PC-9 (cell line): ENCODE measurements at regions not wholly inside any gene's neighbourhood (a gene's known extent, or its start where the extent isn't known, plus 50 kb on each side); places are given as distances from the start of the nearest gene placed in this dataset.

Source experiments
- BruUV-seq: library from RNA; stranded (reverse); fragments of 400-500 nt; replicated peaks from 2 replicates; lab custom pipeline; 2021; lab: Mats Ljungman, UMichigan
- CTCF ChIA-PET: fragments of 300-600 bp; sonication (Branson Sonifier 250); formaldehyde crosslinking; loops from one replicate; lab custom pipeline; 2022; ENCODE audit warnings: antibody characterized with exemption; lab: Charles Lee
- POLR2A ChIA-PET: fragments of 300-600 bp; sonication (Branson Sonifier 250); formaldehyde crosslinking; loops from one replicate; lab custom pipeline; 2022; ENCODE audit warnings: antibody characterized with exemption; ENCODE audit not compliant: unreplicated experiment; lab: Charles Lee
- DNase-seq, 2 experiments: peaks; one replicate each; pipeline versions ENCODE4 v3.0.0 to v3.0.0-alpha.2; 2015 to 2022; ENCODE audit warnings: mixed read lengths in 1 of 2
- H2AFZ ChIP-seq: fragments of 200-600 bp; sonication (generic); 2 replicates; pipeline ENCODE4 v1.8.1; 2017; ENCODE audit warnings: antibody characterized with exemption
- H3F3A ChIP-seq: fragments of 200-600 bp; sonication (generic); 2 replicates; pipeline ENCODE4 v1.8.1; 2017; ENCODE audit warnings: antibody characterized with exemption, mild to moderate bottlenecking, low read depth; ENCODE audit not compliant: insufficient read depth
- H3K27ac ChIP-seq: fragments of 200-600 bp; sonication (generic); 2 replicates; pipeline ENCODE4 v1.6.1; 2016; ENCODE audit warnings: mixed run types
- H3K27me3 ChIP-seq: fragments of 200-600 bp; sonication (generic); 2 replicates; pipeline ENCODE4 v1.6.1; 2016; ENCODE audit warnings: low read depth, mixed run types; ENCODE audit not compliant: insufficient read depth
- H3K36me3 ChIP-seq: fragments of 200-600 bp; sonication (generic); 2 replicates; pipeline ENCODE4 v1.6.1; 2016; ENCODE audit warnings: low read depth, mixed run types
- H3K4me1 ChIP-seq: fragments of 200-600 bp; sonication (generic); replicated peaks from 2 replicates; pipeline ENCODE4 v1.6.1; 2016; ENCODE audit warnings: mixed run types; ENCODE audit not compliant: insufficient read depth
- H3K4me2 ChIP-seq: fragments of 200-600 bp; sonication (generic); 2 replicates; pipeline ENCODE4 v1.6.1; 2017; ENCODE audit warnings: mixed run types
- H3K4me3 ChIP-seq: fragments of 200-600 bp; sonication (generic); 2 replicates; pipeline ENCODE4 v1.6.1; 2016; ENCODE audit warnings: mixed run types
- H3K79me2 ChIP-seq: fragments of 200-600 bp; sonication (generic); 2 replicates; pipeline ENCODE4 v1.6.1; 2017; ENCODE audit warnings: low read depth, mixed run types
- H3K9me2 ChIP-seq: fragments of 200-600 bp; sonication (generic); 2 replicates; pipeline ENCODE4 v1.8.1; 2017; ENCODE audit warnings: mild to moderate bottlenecking; ENCODE audit not compliant: insufficient read depth
- H3K9me3 ChIP-seq: fragments of 200-600 bp; sonication (generic); 2 replicates; pipeline ENCODE4 v1.8.1; 2016; ENCODE audit warnings: low read depth; ENCODE audit not compliant: insufficient read depth
- H4K20me1 ChIP-seq: fragments of 200-600 bp; sonication (generic); 2 replicates; pipeline ENCODE4 v1.8.1; 2017; ENCODE audit not compliant: insufficient read depth
- EZH2 ChIP-seq: fragments of 200-600 bp; sonication (generic); IDR thresholded peaks from 2 replicates; pipeline ENCODE4 v1.8.0; 2017; ENCODE audit warnings: antibody characterized with exemption, low read depth
- intact Hi-C: fragments of 100-400 bp; cut with micrococcal nuclease; formaldehyde crosslinking; loops from one replicate; pipeline ENCODE4 v1.10.0; 2022; ENCODE audit not compliant: unreplicated experiment
- TF ChIP-seq, protein P1 (sequence below): fragments of 200-600 bp; sonication (generic); conservative IDR thresholded peaks from 2 replicates; pipeline ENCODE4 v1.6.1; 2017; ENCODE audit warnings: mixed run types, antibody characterized with exemption, mild to moderate bottlenecking, moderate library complexity

DNA sequence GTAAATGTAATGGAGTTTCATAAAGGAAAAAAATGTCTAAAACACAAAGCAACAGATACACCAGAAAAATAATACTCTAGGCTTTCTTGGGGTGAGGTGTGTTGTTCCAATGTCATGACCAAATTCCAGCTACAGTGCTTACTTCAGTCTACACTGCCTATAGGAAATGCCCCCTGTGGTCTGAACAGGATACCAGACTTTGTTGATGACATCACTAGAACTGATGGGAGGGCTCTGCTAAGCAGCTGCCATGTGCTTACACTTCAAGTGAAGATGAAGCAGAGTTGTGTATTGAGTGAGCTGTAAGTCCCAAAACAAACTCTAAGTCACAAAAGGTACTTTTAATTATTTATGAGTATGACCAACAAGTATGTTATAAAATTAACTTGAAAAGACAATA lies 456.1 kb upstream of the IL12A start:
- Histone ChIP-seq H3K4me2 (no peak overlapping the region), H3K27me3 (no peaks in the 10 kb centered on the region), H3K36me3 (no peaks in the 10 kb centered on the region), H3K4me1 (no peaks in the 10 kb centered on the region), H3K4me3 (no peak overlapping the region), H3K9me3 (no peaks in the 10 kb centered on the region), H3F3A (no peaks in the 10 kb centered on the region), H4K20me1 (no peaks in the 10 kb centered on the region), H3K9me2 (peaks cover 4% of the 10 kb centered on the region; the same call in 1 of the 2 replicates), H3K79me2 (no peaks in the 10 kb centered on the region), H2AFZ (no peak overlapping the region), H3K27ac (no peak overlapping the region)
- TF ChIP-seq, protein P1, sequence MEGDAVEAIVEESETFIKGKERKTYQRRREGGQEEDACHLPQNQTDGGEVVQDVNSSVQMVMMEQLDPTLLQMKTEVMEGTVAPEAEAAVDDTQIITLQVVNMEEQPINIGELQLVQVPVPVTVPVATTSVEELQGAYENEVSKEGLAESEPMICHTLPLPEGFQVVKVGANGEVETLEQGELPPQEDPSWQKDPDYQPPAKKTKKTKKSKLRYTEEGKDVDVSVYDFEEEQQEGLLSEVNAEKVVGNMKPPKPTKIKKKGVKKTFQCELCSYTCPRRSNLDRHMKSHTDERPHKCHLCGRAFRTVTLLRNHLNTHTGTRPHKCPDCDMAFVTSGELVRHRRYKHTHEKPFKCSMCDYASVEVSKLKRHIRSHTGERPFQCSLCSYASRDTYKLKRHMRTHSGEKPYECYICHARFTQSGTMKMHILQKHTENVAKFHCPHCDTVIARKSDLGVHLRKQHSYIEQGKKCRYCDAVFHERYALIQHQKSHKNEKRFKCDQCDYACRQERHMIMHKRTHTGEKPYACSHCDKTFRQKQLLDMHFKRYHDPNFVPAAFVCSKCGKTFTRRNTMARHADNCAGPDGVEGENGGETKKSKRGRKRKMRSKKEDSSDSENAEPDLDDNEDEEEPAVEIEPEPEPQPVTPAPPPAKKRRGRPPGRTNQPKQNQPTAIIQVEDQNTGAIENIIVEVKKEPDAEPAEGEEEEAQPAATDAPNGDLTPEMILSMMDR = no peak
- TF ChIP-seq EZH2 = no peak
- no TSS peak for BruUV-seq
- intact Hi-C loops = no loop called here
- no peak for DNase-seq
- ChIA-PET POLR2A (no interaction called here), CTCF (no interaction called here)

DNA sequence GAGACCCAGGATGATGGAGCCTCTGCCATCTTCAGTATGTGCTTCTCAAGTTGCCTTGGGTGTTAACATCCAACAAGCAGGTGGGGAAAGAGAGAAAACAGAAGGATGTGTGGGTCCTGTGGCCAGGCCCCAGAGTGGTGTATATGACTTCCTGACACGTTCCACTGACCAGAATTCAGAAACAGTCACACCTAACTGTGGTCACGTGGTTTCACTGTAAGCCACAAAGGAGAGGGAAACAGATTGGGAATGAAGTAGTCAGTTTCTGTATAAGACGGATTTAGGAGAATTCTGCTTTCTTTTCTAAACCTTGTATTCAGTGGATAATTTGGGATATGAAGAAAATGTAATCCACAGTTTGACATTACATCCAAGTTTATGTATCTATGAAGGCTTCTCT lies 454.1 kb upstream of the IL12A start:
- no peak for TF ChIP-seq EZH2
- TF ChIP-seq, protein P1 = no peak
- Histone ChIP-seq H3K79me2 (no peaks in the 10 kb centered on the region), H3K9me2 (peaks cover 4% of the 10 kb centered on the region; the same call in 1 of the 2 replicates), H3K27me3 (no peaks in the 10 kb centered on the region), H3K9me3 (no peaks in the 10 kb centered on the region), H3K4me2 (no peak overlapping the region), H3K4me3 (no peak overlapping the region), H3K36me3 (no peaks in the 10 kb centered on the region), H3K27ac (no peak overlapping the region), H2AFZ (no peak overlapping the region), H3K4me1 (no peaks in the 10 kb centered on the region), H3F3A (no peaks in the 10 kb centered on the region), H4K20me1 (no peaks in the 10 kb centered on the region)
- BruUV-seq = no TSS peak
- CTCF ChIA-PET = interaction anchor here (0.6 kb wide), 1 partner anchor 745 kb away, joined by 7 read pairs; no protein-coding TSS in a partner anchor
- intact Hi-C loops = no loop called here
- POLR2A ChIA-PET = no interaction called here
- DNase-seq = no peak

DNA sequence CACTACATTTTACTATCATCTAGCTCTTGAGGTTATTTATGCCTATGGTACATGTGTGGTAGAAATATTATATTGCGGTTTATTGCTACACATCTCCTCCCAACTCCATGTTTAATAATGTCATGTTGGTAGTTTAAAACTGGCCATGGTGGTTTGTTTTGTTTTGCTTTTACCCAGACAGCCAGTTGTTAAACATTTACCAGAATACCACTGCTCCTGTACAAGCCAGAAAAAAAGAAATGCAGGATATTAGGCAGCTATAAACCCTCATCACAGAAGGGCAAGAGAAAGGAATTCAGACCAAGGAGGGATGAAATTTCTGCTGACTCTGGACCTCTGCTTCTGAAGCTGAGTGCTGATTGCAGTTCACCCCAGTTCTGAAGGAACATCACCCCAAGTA lies 451.8 kb upstream of the IL12A start:
- Histone ChIP-seq H3K27ac (no peak overlapping the region), H3K79me2 (no peaks in the 10 kb centered on the region), H4K20me1 (no peaks in the 10 kb centered on the region), H3K27me3 (no peaks in the 10 kb centered on the region), H3F3A (no peaks in the 10 kb centered on the region), H3K4me2 (no peak overlapping the region), H2AFZ (no peak overlapping the region), H3K9me3 (no peaks in the 10 kb centered on the region), H3K9me2 (no peaks in the 10 kb centered on the region), H3K4me3 (no peak overlapping the region), H3K36me3 (no peaks in the 10 kb centered on the region), H3K4me1 (no peaks in the 10 kb centered on the region)
- TF ChIP-seq, protein P1 = no peak
- no peak for TF ChIP-seq EZH2
- POLR2A ChIA-PET = interaction anchor here (0.6 kb wide), 1 partner anchor 1049 kb away, joined by 5 read pairs; no protein-coding TSS in a partner anchor
- no peak for DNase-seq
- CTCF ChIA-PET = interaction anchor here (0.6 kb wide), 1 partner anchor 178 kb away, joined by 3 read pairs; no protein-coding TSS in a partner anchor
- BruUV-seq = no TSS peak
- intact Hi-C loops = no loop called here
